GM12874 (cell line): ENCODE measurements at regions not wholly inside any gene's neighbourhood (a gene's known extent, or its start where the extent isn't known, plus 50 kb on each side); places are given as distances from the start of the nearest gene placed in this dataset.

ENCODE experiments used
- CTCF ChIP-seq: IDR thresholded peaks from 2 replicates; pipeline ENCODE4 v1.5.1; 2011; ENCODE audit warnings: low read depth, mild to moderate bottlenecking, control low read depth, low read length, moderate library complexity; ENCODE audit not compliant: insufficient read depth

DNA sequence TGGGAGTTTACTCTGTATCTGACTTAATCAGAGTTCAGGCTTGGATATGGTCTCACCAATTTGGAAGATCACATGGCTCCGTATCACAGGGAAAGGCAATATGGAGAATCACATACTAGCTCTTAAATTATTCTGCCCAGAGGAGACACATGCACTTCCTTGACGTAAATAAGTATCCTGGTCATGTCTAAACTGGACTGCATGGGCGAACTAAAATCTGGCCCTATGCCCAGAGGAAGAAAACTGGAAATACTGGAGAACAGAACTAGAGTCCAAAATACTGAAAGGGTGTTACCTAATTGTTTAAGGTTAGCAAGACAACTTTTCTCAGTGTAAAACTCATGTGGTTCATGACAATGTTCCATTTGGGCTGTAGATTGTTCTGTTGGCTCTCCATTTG is 832.3 kb downstream of the RAB28 start:
- TF ChIP-seq CTCF = no peak

DNA sequence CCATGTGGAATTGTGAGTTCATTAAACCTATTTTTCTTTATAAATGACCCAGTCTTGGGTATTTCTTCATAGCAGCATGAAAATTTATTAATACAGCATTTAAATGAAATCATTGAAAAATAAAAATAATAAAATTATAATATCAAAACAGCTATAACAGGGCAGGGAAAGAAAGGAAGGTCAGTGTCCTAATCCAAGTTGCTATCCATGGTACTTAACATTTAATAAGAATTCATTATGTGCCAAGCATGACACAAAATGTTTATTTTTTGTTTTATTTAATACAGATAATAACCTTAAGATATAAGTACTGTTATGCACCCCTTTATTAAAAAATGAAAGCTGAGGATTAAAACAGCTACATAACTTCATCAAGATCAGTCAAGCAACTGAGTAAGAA is 838.4 kb downstream of the RAB28 start:
- TF ChIP-seq CTCF = no peak

- TF ChIP-seq CTCF = no peak
Observed at GRCh38 chr4:12644261-12644660, 839.9 kb downstream of the RAB28 start.

- TF ChIP-seq CTCF = no peak
Observed at GRCh38 chr4:12636191-12636590, 847.9 kb downstream of the RAB28 start.

DNA sequence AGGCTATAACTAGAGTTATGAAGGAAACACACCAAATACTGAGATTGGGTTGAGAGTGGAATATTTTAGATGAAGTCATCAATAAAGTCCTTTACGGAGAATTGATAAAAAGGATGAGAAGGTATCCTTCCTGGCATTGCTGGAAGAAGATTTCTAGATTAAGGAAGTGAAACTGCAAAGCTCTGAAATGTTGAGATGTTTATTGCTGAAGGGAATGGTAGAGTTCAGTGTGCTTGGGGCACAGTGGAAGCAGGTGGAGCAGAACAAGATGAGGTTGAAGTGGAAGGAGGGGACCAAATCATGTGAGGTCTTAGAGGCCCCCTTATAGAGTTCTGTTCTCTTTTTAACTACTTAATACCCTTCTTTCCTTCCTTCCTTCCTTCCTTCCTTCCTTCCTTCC is 848.5 kb downstream of the RAB28 start:
- no peak for TF ChIP-seq CTCF

- peak; percentile 75 for TF ChIP-seq CTCF
Observed at GRCh38 chr4:12633053-12633651, 851.0 kb downstream of the RAB28 start.

- TF ChIP-seq CTCF = no peak
Observed at GRCh38 chr4:12615822-12616221, 868.3 kb downstream of the RAB28 start.

DNA sequence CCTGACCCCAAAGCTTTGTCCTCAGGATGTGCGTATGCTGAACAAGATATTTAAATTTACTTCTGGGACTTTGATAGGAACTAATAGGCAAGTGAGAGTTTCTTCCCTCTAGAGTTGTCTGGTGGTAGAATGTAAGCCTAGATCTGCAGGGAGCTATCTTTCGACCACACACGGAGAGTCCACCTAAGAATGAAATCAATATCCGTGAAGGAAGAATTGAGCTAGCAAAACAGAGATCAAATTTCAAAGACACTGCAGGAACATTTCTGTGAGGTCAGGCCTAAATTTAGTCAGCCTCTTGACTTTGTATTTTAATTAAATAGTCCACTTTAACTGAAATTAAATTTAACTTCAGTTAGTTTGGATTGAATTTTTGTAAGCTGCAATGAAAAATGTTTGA is 871.3 kb downstream of the RAB28 start:
- TF ChIP-seq CTCF = no peak
